HL-60 (cell line): ENCODE measurements at regions not wholly inside any gene's neighbourhood (a gene's known extent, or its start where the extent isn't known, plus 50 kb on each side); places are given as distances from the start of the nearest gene placed in this dataset.

Experiments
- CTCF ChIP-seq: IDR thresholded peaks from one replicate; pipeline ENCODE4 v1.5.1; 2011; ENCODE audit warnings: low read length, control low read depth, inconsistent platforms; ENCODE audit not compliant: insufficient read depth
- POLR2AphosphoS5 ChIP-seq: IDR thresholded peaks from 2 replicates; pipeline ENCODE4 v1.6.1; 2012; ENCODE audit warnings: low read depth
- REST ChIP-seq: IDR thresholded peaks from 2 replicates; pipeline ENCODE4 v1.6.1; 2012; ENCODE audit warnings: low read depth; ENCODE audit not compliant: insufficient replicate concordance
- SPI1 ChIP-seq: IDR thresholded peaks from 2 replicates; pipeline ENCODE4 v1.6.1; 2012; ENCODE audit warnings: low read depth, mild to moderate bottlenecking, borderline replicate concordance

- TF ChIP-seq CTCF (no peak), SPI1 (no peak; the same call in 1 of the 2 replicates), POLR2AphosphoS5 (no peak), REST (no peak)
These were observed 216.1 kb downstream of the ACTL7B start for GRCh38 chr9:108639696-108640095.
